ENCODE measurements at regions not wholly inside any gene's neighbourhood (a gene's known extent, or its start where the extent isn't known, plus 50 kb on each side); places are given as distances from the start of the nearest gene placed in this dataset.
A peak's percentile ranks its signal among the peaks of the same experiment; 100 is the strongest.

- intact Hi-C loops (cut with DNase I): no loop called here
- no peak for ATAC-seq
- no peak for DNase-seq
Observed at GRCh38 chr13:29980339-29980738, 129.9 kb upstream of the UBL3 start.

- ATAC-seq (no peak), DNase-seq (no peak)
- intact Hi-C loops (cut with DNase I): no loop called here
Observed at GRCh38 chr13:29978211-29978610, 127.8 kb upstream of the UBL3 start.

- intact Hi-C loops (cut with DNase I): no loop called here
- DNase-seq: no peak
- ATAC-seq: no peak
Observed at GRCh38 chr13:29977476-29978120, 127.2 kb upstream of the UBL3 start.

DNA sequence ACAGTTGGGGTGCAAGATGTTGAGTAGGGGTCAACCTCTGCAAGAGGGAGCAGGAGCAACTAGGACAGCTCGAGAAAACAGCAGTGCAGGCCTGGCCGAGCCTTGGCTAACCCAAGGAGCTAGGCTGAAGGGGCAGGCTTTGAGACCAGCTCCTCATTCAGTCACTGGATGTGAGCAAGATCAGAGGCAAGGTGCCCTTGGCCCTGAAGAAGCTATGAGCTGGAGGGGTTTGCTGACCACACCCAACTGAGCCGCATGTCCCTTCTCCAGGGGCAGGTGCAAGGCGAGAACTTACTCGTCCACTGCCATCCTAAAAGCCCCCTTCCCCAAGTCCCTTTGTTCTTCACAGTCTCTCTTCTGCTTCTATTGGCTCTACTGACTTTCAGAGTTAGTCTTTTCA lies 126.1 kb upstream of the UBL3 start:
- no peak for ATAC-seq
- DNase-seq: no peak
- intact Hi-C loops (cut with DNase I): no loop called here

- intact Hi-C loops (cut with DNase I): no loop called here
- no peak for ATAC-seq
- no peak for DNase-seq
Observed at GRCh38 chr13:29975283-29975682, 124.9 kb upstream of the UBL3 start.

DNA sequence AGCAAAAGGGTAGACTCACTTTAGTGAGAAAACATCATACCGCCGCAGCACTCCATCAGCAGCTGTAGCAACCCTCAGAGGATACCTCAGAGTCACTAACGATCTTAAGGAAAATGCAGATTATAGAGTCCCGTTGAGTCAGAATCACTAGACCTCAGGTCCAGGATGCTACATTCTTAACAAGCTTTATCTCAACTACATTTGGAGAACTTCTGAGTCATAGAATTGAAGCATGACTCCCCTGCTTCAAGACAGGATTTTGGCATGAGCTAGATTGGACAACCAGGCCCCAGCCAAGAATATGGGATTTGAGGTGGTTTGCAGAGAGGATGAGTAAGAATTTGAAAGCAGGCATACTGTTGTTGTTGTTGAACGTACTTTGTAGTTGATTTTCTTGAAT lies 118.9 kb upstream of the UBL3 start:
- ATAC-seq: peak; percentile 23 to 98
- no peak for DNase-seq
- intact Hi-C loops (cut with DNase I): no loop called here

- DNase-seq (no peak), ATAC-seq (no peak)
- intact Hi-C loops (cut with DNase I): no loop called here
Observed at GRCh38 chr13:29964181-29964845, 113.9 kb upstream of the UBL3 start.

DNA sequence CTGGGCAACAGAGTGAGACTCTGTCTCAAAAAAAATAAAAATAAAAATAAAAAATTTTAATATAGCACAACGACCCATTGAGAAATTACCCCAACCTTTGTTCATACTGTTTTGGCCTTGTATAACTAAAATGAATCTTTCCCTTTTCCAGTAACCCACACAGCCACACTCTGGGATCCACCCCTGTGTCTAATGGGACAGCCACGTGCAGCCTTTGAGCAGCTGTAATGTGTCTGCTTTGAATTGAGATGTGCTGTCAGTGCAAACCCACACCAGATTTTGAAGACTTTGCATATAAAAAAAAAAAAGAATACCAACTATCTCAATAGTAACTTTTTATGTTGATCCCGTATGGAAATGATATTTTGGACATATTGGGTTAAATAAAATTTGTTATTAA lies 112.7 kb upstream of the UBL3 start:
- DNase-seq (no peak), ATAC-seq (no peak)
- intact Hi-C loops (cut with DNase I): no loop called here

DNA sequence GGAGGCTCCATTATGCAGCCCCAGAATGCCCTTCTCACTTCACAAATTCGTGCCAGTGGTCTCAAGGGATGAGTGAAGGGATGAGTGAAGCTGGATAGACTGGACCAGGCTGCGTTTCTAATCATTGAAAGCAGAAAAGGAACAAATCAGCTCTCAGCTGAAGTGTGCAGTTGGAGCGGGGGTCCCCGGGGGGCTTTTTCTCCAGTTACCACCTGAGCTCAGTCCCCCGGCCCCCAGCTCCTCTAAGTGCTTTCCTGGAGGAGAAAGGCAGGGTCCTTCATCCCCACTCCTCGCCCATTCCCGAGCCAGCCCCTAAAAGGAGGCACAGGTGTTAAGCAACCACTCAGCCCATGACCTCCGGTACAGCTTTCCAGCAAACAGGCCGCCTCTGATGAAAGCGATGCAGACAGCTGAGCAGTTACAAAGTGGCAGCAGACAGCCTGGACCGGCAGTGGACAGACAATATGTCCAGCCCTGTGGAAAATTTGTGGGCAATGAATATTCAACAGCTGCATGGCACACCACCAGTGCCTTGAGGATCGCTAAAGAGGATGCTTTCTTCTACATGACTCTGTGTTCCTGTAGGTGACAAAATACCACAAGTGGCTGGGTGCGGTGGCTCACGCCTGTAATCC lies 110.7 kb upstream of the UBL3 start:
- intact Hi-C loops (cut with DNase I): no loop called here
- ATAC-seq (no peak), DNase-seq (no peak)

DNA sequence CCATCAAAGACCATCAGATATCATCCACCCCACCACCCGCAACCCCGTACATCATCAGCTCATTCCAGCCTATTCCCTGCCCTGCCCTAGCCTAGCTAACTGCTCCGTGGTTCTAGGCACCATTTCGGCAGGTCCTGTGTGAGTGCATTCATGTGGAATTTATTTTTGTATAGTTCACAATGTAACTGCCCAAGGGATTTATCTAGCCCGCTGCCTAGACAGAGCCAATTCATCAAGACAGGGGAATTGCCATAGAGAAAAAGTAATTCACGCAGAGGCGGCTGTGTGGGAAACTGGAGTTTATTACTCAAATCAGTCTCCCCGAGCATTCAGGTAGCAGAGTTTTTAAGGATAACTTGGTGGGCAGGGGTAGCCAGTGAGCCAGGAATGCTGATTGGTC lies 109.2 kb upstream of the UBL3 start:
- ATAC-seq (no peak), DNase-seq (no peak)
- intact Hi-C loops (cut with DNase I): no loop called here

GRCh38 chr13:29959086-29959485 lies 108.7 kb upstream of the UBL3 start:
- ATAC-seq (no peak), DNase-seq (no peak)
- intact Hi-C loops (cut with DNase I): no loop called here

DNA sequence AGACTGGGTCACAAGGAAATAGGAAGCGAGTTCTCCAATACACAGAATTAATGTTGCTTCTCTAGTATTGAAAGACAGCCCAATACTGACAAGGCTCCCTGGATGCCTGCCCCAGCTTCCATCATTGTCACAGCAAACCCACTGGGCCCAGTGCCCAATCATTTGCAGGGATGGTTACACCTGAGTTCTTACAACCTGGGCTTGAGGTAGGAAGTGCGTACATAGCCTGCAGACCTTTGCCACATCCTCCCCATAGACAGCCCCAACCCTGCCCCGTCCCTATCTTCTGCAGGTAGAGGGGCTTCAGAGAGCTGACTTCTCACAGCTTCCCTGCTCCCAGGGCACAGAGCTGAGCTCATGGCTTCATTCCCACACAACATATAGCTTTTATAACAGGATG lies 108.1 kb upstream of the UBL3 start:
- intact Hi-C loops (cut with DNase I): no loop called here
- ATAC-seq (no peak), DNase-seq (no peak)

DNA sequence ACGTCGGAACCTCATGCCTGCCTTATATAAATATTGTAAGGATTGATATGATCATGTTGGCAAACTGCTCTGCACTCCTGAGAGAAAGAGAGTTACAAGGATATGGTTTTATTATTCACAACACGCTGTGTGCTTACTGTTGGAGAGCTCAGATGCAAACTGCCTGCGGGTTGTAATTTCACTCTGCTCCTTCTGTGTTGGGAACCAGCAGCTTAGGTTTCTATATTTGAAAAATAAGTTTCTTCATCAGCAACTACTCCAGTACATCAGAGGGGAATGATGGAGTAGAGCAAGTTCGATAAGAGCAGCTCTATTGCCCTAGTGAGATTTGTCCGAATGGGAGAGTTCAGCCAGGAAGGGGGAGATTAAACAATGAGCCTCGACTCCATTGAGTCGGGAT lies 106.9 kb upstream of the UBL3 start:
- DNase-seq (no peak), ATAC-seq (no peak)
- intact Hi-C loops (cut with DNase I): no loop called here

GRCh38 chr13:29956853-29957252 lies 106.4 kb upstream of the UBL3 start:
- ATAC-seq (no peak), DNase-seq (no peak)
- intact Hi-C loops (cut with DNase I): no loop called here

DNA sequence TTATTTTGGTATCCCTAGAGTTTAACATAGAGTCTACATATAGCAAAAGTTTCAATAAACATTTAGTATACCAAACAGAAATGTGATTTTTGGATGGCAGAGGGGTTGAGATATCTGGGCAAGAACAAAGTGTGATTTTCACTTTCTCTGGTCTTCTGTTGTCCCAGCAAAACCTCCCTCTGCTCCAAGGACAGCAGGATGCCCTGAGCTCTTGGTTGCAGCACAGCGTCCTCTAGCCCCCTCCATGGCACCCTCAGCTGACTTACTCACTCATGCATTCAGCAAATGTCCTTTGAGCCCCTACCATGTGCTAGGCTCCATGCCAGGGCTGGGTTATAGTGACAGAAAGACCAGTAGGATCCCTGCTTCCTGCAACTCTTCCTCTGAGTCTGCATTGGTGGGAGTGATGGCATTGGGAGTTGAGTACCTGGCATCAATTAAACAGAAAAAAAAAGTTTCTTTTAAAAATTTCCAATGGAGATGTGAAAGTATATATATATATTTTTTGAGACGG lies 104.8 kb upstream of the UBL3 start:
- ATAC-seq (no peak), DNase-seq (no peak)
- intact Hi-C loops (cut with DNase I): no loop called here

DNA sequence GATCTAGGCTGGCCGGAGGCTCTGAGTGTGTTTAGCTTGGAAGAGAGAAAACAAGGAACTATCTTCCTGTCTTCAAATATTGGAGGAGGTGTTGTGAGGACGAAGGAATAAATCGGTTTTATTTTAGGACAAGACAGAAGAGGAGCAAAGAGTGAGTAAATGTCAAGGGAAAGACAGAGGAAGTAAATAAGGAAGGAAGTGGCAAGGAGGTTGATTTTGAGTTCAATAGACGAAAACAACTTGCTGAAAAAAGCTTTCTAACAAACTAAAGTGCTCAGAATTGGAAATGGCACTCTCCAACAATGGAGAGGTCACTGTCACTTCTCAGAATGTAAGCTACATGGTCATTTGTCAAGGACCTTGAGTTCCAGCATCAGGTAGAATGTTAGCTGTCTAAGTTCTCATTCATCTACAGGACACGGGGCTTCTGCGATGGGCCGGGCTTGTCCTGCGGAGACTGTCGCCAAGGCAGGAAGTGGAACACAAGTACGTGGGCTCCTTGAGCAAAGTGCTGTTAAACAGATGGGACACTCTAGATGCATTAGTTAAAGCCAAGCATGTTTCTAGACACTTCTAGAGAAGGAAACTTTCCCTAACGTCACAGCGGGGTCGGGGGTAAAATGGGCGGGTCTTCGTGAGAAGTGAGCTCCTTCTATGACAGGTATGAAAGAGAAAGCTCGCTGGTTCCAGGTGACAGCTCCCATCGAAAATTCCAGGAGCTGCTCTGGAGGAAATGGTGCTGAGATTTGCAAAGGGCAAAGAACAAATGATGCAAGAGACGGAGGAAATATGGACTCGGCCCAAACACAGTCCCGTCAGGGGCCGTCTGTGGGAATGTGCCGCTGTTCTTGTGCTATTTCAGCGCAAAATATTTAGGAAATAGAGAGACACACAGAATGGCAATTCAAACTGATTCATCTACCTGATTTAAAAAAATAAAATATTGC lies 103.9 kb upstream of the UBL3 start:
- intact Hi-C loops (cut with DNase I): no loop called here
- no peak for ATAC-seq
- DNase-seq: no peak

DNA sequence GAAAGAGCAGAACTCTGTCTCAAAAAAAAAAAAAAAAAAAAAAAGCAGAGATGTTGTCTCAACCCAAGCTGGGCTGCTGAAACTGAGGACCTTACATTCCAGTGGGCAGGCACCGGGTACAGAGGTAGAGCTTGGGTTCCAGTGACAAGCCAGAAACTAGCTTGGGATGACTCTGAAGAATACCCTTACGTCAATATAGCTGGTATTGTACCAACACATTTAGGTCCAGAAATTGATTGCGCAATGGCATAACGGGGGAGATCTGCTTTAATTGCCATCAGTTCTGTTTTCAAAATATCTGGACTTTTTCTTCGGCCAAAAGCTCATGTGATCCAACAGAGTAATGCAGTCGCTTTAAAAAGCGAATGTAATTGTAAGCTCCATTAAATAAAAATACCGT lies 103.1 kb upstream of the UBL3 start:
- intact Hi-C loops (cut with DNase I): no loop called here
- ATAC-seq (no peak), DNase-seq (no peak)

DNA sequence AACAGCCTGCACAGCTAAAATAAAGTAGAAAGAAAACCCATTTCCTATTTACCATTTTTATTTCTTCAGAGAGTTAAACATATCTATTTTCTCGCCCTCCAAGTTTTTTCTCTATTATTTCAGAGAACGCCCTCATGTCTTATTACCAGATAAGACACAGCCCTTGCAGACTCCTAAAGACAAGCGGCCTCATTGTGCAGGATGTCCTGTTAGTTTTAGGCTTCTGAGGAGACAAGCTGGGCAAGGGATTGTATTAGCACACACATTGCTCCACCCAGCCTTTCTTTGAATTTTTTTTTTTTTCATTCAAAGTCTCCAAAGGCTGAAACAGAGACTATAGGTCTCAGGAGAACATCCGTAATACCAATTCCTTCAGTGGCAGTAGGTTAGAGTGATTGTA lies 101.8 kb upstream of the UBL3 start:
- DNase-seq (no peak), ATAC-seq (peak in 1 of 2 donors; percentile 58)
- intact Hi-C loops (cut with DNase I): no loop called here

DNA sequence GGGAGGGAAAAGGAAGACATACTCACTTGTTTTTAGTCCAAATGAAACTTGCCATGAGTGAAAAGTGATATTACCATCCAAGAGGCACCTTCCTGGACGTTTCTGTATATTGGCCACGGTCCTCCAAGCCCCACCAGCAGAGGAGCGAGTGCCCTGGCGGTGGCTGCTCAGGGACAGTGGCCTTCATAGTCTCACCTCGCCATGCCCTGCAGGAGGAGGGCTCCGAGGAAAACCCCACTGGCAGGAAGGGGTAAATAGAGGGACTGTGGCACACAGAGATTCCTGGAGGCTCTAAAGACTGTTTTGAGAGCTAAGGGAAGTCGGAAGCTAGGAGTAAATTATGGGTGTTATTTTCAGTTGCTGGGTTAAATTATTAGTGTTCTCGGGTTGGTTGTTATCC lies 98.4 kb upstream of the UBL3 start:
- no peak for DNase-seq
- no peak for ATAC-seq
- intact Hi-C loops (cut with DNase I): no loop called here

- no peak for ATAC-seq
- intact Hi-C loops (cut with DNase I): no loop called here
- DNase-seq: no peak
Observed at GRCh38 chr13:29948244-29948643, 97.8 kb upstream of the UBL3 start.

All from left cardiac atrium (tissue), 4 donors.